ENCODE measurements at regions not wholly inside any gene's neighbourhood (a gene's known extent, or its start where the extent isn't known, plus 50 kb on each side); places are given as distances from the start of the nearest gene placed in this dataset.

GRCh38 chr2:104444889-104445288, 409.0 kb upstream of the POU3F3 start:
- no peak overlapping the region for H3K27ac Mint-ChIP-seq

More at GRCh38 chr2:104444889-104445288, 409.0 kb upstream of the POU3F3 start:
- H3K9me3 ChIP-seq (ENCODE audit: control insufficient read depth, low read depth, low read length): no peaks in the 10 kb centered on the region
- no peak overlapping the region for H2BK12ac ChIP-seq (ENCODE audit: insufficient read length, low read depth, low read length)
- no peak overlapping the region for H3K9ac ChIP-seq (ENCODE audit: extremely low read depth, insufficient read length, low read length)
- no CpG with 5 or more reads among the region's 3 CpGs for WGBS (ENCODE audit: extremely low coverage, insufficient read length, low lambda C conversion rate)
- no peak overlapping the region for H2BK20ac ChIP-seq (ENCODE audit: low read depth, low read length, poor library complexity, severe bottlenecking)
- no peaks in the 10 kb centered on the region for H3K23me2 ChIP-seq (ENCODE audit: insufficient read length, low read depth, low read length, poor library complexity, severe bottlenecking)
- no peaks in the 10 kb centered on the region for H3K79me2 ChIP-seq (ENCODE audit: insufficient read depth, low read length)
- H3K4ac ChIP-seq (ENCODE audit: low read depth, low read length): no peak overlapping the region
- H4K8ac ChIP-seq (replicated peaks; ENCODE audit: insufficient read length, low read depth, low read length): no peak overlapping the region
- H2AK5ac ChIP-seq (ENCODE audit: insufficient read length, low read length): no peak overlapping the region
- Mint-ChIP-seq H3K27me3 (ENCODE audit: low read depth) (no peaks in the 10 kb centered on the region), H3K36me3 (ENCODE audit: insufficient read depth in 1 of 3, low read depth in 3 of 3) (no peaks in the 10 kb centered on the region; a peak in 1 of 7 replicates), H3K4me3 (no peak overlapping the region), H3K4me1 (peaks cover 0 to 5% of the 10 kb centered on the region in 2 experiments; a peak in 1 of 4 replicates), H3K9me3 (no peaks in the 10 kb centered on the region; a peak in 1 of 5 replicates)
- H3K4me1 ChIP-seq (ENCODE audit: insufficient read depth, low read length): no peaks in the 10 kb centered on the region
- no peak overlapping the region for H2BK5ac ChIP-seq (ENCODE audit: insufficient read length, low read length)
- H3K14ac ChIP-seq (ENCODE audit: insufficient read depth, low read length): no peak overlapping the region
- no peak overlapping the region for H3K23ac ChIP-seq (ENCODE audit: insufficient read length, low read depth, low read length)
- TF ChIP-seq CTCF (conservative IDR thresholded peaks at IDR 0.05): no peak
- H4K91ac ChIP-seq (ENCODE audit: insufficient read length, low read depth, low read length): no peak overlapping the region
- H2BK120ac ChIP-seq (ENCODE audit: low read depth, low read length, poor library complexity, severe bottlenecking): no peak overlapping the region
- H2BK15ac ChIP-seq (ENCODE audit: low read depth, low read length): no peak overlapping the region
- H3T11ph ChIP-seq (ENCODE audit: low read length): no peak overlapping the region
- no peaks in the 10 kb centered on the region for H4K20me1 ChIP-seq (ENCODE audit: control insufficient read depth, insufficient read depth, insufficient read length)
- no peaks in the 10 kb centered on the region for H3K27me3 ChIP-seq (ENCODE audit: insufficient read depth, low read length)
- H3K79me1 ChIP-seq (ENCODE audit: insufficient read depth, low read depth, low read length, poor library complexity, severe bottlenecking): no peaks in the 10 kb centered on the region
- no peak overlapping the region for H2AFZ ChIP-seq (ENCODE audit: low read length)
- no peak overlapping the region for H4K5ac ChIP-seq (ENCODE audit: insufficient read length, low read depth, low read length)
- no peak overlapping the region for H3K18ac ChIP-seq (ENCODE audit: insufficient read length, low read depth, low read length)
- no peak for DNase-seq
- H3K56ac ChIP-seq (ENCODE audit: insufficient read length, low read depth, low read length): no peak overlapping the region
- H3K4me2 ChIP-seq (ENCODE audit: insufficient read depth, insufficient read length, low read length): no peak overlapping the region
- H3K27ac ChIP-seq (ENCODE audit: insufficient read length, low read depth, low read length): no peak overlapping the region

All from H9 (cell line).